DND-41 (cell line): ENCODE measurements at regions not wholly inside any gene's neighbourhood (a gene's known extent, or its start where the extent isn't known, plus 50 kb on each side); places are given as distances from the start of the nearest gene placed in this dataset.

Experiments used
- EZH2 ChIP-seq: IDR thresholded peaks from 3 replicates; pipeline ENCODE4 v1.6.1; 2012; ENCODE audit warnings: borderline replicate concordance, low read depth, mild to moderate bottlenecking, moderate library complexity, low read length, inconsistent platforms; ENCODE audit not compliant: severe bottlenecking
- TF ChIP-seq, protein P1 (sequence below): IDR thresholded peaks from 2 replicates; pipeline ENCODE4 v1.5.1; 2012; ENCODE audit warnings: borderline replicate concordance, low read length, moderate library complexity, mild to moderate bottlenecking; ENCODE audit not compliant: poor library complexity, severe bottlenecking; ENCODE audit errors: extremely low read depth

DNA sequence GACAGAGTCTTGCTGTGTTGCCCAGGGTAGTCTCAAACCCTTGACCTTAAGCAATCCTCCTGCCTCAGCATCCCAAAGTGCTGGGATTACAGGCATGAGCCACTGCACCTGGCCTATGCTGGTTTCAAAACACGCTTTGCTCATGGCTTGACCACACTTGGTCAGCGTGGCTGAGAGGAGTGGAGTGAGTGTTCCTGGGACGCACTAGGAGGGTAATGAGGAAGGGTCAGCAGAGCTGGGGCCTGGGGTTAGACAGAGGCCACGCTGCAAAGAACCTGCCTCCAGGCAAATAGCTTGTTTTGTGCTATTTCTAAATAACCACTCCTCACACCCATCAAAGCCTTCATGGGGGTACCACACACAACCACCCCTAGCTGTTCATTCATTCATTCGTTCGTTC, 77.9 kb upstream of the TOX2 start:
- TF ChIP-seq, protein P1, sequence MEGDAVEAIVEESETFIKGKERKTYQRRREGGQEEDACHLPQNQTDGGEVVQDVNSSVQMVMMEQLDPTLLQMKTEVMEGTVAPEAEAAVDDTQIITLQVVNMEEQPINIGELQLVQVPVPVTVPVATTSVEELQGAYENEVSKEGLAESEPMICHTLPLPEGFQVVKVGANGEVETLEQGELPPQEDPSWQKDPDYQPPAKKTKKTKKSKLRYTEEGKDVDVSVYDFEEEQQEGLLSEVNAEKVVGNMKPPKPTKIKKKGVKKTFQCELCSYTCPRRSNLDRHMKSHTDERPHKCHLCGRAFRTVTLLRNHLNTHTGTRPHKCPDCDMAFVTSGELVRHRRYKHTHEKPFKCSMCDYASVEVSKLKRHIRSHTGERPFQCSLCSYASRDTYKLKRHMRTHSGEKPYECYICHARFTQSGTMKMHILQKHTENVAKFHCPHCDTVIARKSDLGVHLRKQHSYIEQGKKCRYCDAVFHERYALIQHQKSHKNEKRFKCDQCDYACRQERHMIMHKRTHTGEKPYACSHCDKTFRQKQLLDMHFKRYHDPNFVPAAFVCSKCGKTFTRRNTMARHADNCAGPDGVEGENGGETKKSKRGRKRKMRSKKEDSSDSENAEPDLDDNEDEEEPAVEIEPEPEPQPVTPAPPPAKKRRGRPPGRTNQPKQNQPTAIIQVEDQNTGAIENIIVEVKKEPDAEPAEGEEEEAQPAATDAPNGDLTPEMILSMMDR: no peak
- TF ChIP-seq EZH2: no peak
